VCaP (cell line): ENCODE measurements at regions not wholly inside any gene's neighbourhood (a gene's known extent, or its start where the extent isn't known, plus 50 kb on each side); places are given as distances from the start of the nearest gene placed in this dataset.

Source experiments
- H3K27ac ChIP-seq: fragments of 450-650 bp; 2 replicates; pipeline ENCODE4 v1.5.1; 2017
- CTCF ChIP-seq: fragments of 450-650 bp; conservative IDR thresholded peaks from 2 replicates; pipeline ENCODE4 v1.5.1; 2017; ENCODE audit warnings: mild to moderate bottlenecking, moderate library complexity

GRCh38 chr12:25716842-25717241 lies 163.8 kb upstream of the LMNTD1 start:
- no peak for TF ChIP-seq CTCF

GRCh38 chr12:25717552-25717951 lies 164.5 kb upstream of the LMNTD1 start:
- no peak overlapping the region for H3K27ac ChIP-seq
- no peak for TF ChIP-seq CTCF

More at GRCh38 chr12:25716842-25717241, 163.8 kb upstream of the LMNTD1 start:
- H3K27ac ChIP-seq = no peak overlapping the region

DNA sequence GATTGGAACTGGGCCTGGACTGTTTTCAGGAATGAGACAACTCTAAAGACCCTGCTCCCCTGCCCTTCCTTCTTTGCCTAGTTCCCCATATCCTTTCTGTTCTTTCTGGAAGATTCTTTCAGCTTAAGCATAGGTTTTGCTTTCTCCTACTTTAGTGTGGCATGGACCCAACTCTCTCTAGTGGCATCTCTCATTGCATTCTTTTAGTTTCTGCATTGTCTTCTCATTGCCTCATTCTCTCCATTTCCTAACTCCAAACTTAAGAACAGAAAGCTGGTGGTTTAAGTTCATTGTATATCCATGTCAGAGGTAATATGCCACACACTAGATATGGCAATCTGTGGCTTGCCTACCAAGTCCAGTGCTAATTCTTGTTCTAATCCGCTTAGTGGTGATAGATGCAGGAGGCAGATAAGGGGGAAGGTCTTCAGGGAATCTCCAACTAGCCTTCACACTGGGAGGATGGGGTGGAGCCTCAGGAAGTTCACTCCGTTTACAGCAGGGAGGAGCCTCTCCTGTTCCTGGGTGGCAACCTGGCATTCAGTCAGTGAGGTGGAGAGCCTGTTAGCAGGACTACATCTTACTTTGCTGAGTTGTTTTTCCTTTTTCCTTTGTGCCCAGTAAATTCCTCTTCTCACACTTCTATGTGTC lies 165.1 kb upstream of the LMNTD1 start:
- TF ChIP-seq CTCF = no peak
- no peak overlapping the region for H3K27ac ChIP-seq

GRCh38 chr12:25719505-25719904 lies 166.4 kb upstream of the LMNTD1 start:
- TF ChIP-seq CTCF = no peak
- H3K27ac ChIP-seq = no peak overlapping the region

GRCh38 chr12:25723336-25723735 lies 170.3 kb upstream of the LMNTD1 start:
- TF ChIP-seq CTCF = no peak
- H3K27ac ChIP-seq = no peak overlapping the region

GRCh38 chr12:25723921-25724491 lies 170.9 kb upstream of the LMNTD1 start:
- TF ChIP-seq CTCF = no peak
- H3K27ac ChIP-seq = no peak overlapping the region

- H3K27ac ChIP-seq = no peak overlapping the region
- no peak for TF ChIP-seq CTCF
These were observed 172.4 kb upstream of the LMNTD1 start for GRCh38 chr12:25725470-25725869.
